AG10803 (cell line): ENCODE measurements at regions not wholly inside any gene's neighbourhood (a gene's known extent, or its start where the extent isn't known, plus 50 kb on each side); places are given as distances from the start of the nearest gene placed in this dataset.

ENCODE experiments used
- DNase-seq: peaks from one replicate; pipeline ENCODE4 v3.0.0; 2010; ENCODE audit warnings: low read depth
- H3K4me3 ChIP-seq: 2 replicates; pipeline ENCODE4 v1.5.1; 2011; ENCODE audit warnings: mild to moderate bottlenecking, low read length, control low read depth
- CTCF ChIP-seq: conservative IDR thresholded peaks from 2 replicates; pipeline ENCODE4 v1.5.1; 2011; ENCODE audit warnings: mild to moderate bottlenecking, low read length, control low read depth, inconsistent platforms

- no peak for DNase-seq
- no peak overlapping the region for H3K4me3 ChIP-seq
- TF ChIP-seq CTCF: no peak
Measured at GRCh38 chr3:182036382-182036781, 324.7 kb downstream of the SOX2 start.

GRCh38 chr3:182041668-182042291 is 330.1 kb downstream of the SOX2 start:
- TF ChIP-seq CTCF: no peak
- no peak for DNase-seq
- H3K4me3 ChIP-seq: no peak overlapping the region

- DNase-seq: no peak
- TF ChIP-seq CTCF: no peak
- no peak overlapping the region for H3K4me3 ChIP-seq
Measured at GRCh38 chr3:182045736-182046135, 334.0 kb downstream of the SOX2 start.

GRCh38 chr3:182046166-182046764 is 334.5 kb downstream of the SOX2 start:
- H3K4me3 ChIP-seq: no peak overlapping the region
- no peak for TF ChIP-seq CTCF
- DNase-seq: no peak

GRCh38 chr3:182050932-182051331 is 339.2 kb downstream of the SOX2 start:
- no peak overlapping the region for H3K4me3 ChIP-seq
- DNase-seq: no peak
- TF ChIP-seq CTCF: no peak

- H3K4me3 ChIP-seq: no peak overlapping the region
- TF ChIP-seq CTCF: no peak
- DNase-seq: no peak
Measured at GRCh38 chr3:182052332-182052731, 340.6 kb downstream of the SOX2 start.

- no peak for DNase-seq
- no peak overlapping the region for H3K4me3 ChIP-seq
- no peak for TF ChIP-seq CTCF
Measured at GRCh38 chr3:182052757-182053156, 341.0 kb downstream of the SOX2 start.
